AG04450 (cell line): ENCODE measurements at regions not wholly inside any gene's neighbourhood (a gene's known extent, or its start where the extent isn't known, plus 50 kb on each side); places are given as distances from the start of the nearest gene placed in this dataset.

Experiments
- CTCF ChIA-PET: fragments of 300-600, 350-600 bp; formaldehyde crosslinking; extraction: SDS; loops from one replicate; lab custom pipeline; 2022; ENCODE audit warnings: antibody characterized with exemption, inconsistent platforms; lab: Charles Lee
- POLR2A ChIA-PET: fragments of 350-600 bp; formaldehyde crosslinking; extraction: SDS; loops from one replicate; lab custom pipeline; 2021; ENCODE audit warnings: antibody characterized with exemption, inconsistent platforms; lab: Yijun Ruan, JAX
- DNase-seq: peaks from one replicate; pipeline ENCODE4 v3.0.0-alpha.2; 2011; ENCODE audit warnings: low read depth, low spot score
- H3K27ac ChIP-seq: one replicate; pipeline ENCODE4 v1.5.1; 2012; ENCODE audit warnings: low read depth, low read length, control low read depth
- H3K27me3 ChIP-seq: one replicate; pipeline ENCODE4 v1.6.0; 2012; ENCODE audit warnings: low read length; ENCODE audit not compliant: control insufficient read depth, insufficient read depth
- H3K4me3 ChIP-seq: 2 replicates; pipeline ENCODE4 v1.5.1; 2011; ENCODE audit warnings: mild to moderate bottlenecking, low read depth, low read length, control low read depth
- H3K9me3 ChIP-seq: 2 replicates; pipeline ENCODE4 v1.5.1; 2012; ENCODE audit warnings: low read length; ENCODE audit not compliant: control insufficient read depth, insufficient read depth
- TF ChIP-seq, protein P1 (sequence below): IDR thresholded peaks from 2 replicates; pipeline ENCODE4 v1.5.1; 2011; ENCODE audit warnings: low read depth, low read length, control low read depth, inconsistent platforms

DNA sequence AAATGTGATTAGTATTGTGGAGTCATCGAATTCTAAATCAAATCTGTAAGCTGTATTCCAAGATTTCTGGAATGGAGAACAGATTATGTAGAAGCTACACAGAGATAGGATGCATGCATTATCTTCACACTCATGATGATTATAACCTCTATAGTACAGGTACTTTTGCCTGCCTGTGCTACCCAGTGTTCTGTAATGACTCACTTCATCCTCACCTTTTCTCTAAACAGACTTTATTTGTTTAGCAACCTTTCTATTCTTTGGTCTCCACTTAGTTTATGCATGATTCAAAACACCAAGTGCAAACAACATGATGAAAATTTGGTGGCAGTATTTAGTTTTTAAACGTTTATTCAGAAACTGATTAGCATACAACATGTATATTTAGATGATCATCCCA is 68.4 kb upstream of the PRPS1L1 start:
- H3K9me3 ChIP-seq = no peaks in the 10 kb centered on the region
- no peak overlapping the region for H3K27ac ChIP-seq
- DNase-seq = no peak
- CTCF ChIA-PET = no interaction called here
- TF ChIP-seq, protein P1, sequence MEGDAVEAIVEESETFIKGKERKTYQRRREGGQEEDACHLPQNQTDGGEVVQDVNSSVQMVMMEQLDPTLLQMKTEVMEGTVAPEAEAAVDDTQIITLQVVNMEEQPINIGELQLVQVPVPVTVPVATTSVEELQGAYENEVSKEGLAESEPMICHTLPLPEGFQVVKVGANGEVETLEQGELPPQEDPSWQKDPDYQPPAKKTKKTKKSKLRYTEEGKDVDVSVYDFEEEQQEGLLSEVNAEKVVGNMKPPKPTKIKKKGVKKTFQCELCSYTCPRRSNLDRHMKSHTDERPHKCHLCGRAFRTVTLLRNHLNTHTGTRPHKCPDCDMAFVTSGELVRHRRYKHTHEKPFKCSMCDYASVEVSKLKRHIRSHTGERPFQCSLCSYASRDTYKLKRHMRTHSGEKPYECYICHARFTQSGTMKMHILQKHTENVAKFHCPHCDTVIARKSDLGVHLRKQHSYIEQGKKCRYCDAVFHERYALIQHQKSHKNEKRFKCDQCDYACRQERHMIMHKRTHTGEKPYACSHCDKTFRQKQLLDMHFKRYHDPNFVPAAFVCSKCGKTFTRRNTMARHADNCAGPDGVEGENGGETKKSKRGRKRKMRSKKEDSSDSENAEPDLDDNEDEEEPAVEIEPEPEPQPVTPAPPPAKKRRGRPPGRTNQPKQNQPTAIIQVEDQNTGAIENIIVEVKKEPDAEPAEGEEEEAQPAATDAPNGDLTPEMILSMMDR = no peak
- POLR2A ChIA-PET = no interaction called here
- no peak overlapping the region for H3K4me3 ChIP-seq
- H3K27me3 ChIP-seq = no peaks in the 10 kb centered on the region

DNA sequence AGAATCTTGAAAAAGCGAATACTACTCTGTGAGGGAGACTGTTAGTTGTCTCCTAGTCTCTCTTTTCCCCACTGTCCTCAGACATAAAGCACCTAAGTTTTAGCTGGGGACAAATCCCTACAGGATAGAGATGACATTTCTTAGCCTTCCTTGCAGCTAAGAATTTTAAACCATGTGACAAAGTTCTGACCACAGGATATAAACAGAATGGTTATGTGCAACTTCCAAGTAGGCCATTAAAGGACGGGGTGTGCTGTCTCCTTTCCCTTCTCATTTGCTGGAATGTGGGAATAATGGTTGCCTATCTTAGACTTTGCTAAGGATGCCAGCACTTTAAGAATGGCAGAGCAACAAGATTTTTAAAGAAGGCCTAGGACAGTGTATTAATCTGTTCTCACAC is 74.9 kb upstream of the PRPS1L1 start:
- Histone ChIP-seq H3K9me3 (no peaks in the 10 kb centered on the region), H3K4me3 (no peak overlapping the region), H3K27me3 (no peaks in the 10 kb centered on the region), H3K27ac (no peak overlapping the region)
- TF ChIP-seq, protein P1 = no peak
- POLR2A ChIA-PET = no interaction called here
- no peak for DNase-seq
- CTCF ChIA-PET = no interaction called here

DNA sequence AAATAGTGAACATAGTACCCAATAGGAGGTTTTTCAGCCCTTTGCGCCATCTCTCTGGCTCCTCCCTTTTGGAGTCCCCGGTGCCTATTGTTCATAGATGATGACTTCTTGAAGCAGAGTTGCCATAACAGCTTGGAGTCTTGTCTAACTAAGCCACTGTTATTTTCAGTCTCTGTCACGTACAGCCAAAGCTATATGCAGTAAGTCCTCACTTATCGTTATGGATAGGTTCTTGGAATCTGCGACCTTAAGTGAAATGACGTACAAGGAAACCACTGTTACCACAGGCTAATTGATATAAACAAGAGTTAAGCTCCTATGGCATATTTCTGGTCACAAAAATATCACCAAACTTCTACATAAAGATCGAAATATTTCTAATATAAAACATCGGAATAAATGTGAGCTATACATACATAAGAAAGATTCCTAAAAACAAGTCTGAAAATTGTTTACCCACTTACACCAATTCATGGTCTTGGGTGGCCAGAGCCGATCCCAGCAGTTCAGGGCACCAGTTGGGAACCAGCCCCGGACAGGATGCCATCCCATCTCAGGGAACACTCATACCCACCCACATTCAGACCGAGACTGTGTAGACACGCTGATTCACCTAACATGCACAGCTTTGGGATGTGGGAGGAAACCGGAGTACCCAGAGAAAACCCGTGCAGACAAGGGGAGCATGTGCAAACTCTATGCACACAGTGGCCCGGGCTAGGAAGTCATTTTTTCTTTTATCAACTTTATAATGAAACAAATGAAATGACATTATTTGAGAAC is 76.0 kb upstream of the PRPS1L1 start:
- POLR2A ChIA-PET = no interaction called here
- DNase-seq = no peak
- no peaks in the 10 kb centered on the region for H3K9me3 ChIP-seq
- no peak overlapping the region for H3K4me3 ChIP-seq
- CTCF ChIA-PET = no interaction called here
- no peaks in the 10 kb centered on the region for H3K27me3 ChIP-seq
- TF ChIP-seq, protein P1 = no peak
- H3K27ac ChIP-seq = no peak overlapping the region

DNA sequence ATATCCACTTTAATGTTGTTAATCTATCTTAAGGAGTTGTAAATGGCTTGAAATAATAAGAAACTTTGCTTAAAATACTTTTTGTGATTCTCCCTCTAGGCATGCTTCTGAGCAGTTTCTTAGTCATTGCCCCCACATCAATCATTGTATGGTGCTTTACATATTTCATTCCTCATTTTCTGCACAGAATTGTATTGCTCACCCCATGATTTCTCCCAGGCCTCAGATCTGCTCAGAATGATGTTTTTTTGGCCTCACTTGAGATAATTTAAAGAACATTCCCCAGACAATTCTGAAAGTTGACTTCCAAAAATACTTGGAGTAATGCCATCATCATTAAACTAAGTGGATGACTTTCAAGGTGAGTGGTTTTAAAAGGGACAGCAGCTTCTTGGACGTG is 82.1 kb upstream of the PRPS1L1 start:
- DNase-seq = no peak
- POLR2A ChIA-PET = no interaction called here
- H3K27ac ChIP-seq = no peak overlapping the region

DNA sequence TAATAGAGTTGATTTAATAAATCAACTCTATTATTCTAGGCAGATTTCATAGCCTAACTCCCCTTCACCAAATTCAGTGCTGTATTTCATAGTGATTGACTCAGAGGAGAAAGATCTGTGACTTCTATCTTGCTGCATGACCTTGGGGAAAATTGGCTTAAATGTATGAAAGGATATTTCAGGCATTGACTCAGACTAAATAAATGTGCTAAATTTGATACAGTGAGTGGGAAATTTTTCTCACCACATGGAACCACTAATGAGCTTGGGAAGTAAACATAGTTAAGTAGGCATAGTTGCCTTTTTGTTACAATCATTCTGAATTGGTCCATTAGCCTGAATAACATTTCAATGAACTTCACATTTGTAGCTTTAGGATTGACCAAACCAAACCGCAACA is 89.0 kb upstream of the PRPS1L1 start:
- CTCF ChIA-PET = no interaction called here
- H3K9me3 ChIP-seq = no peaks in the 10 kb centered on the region
- H3K4me3 ChIP-seq = no peak overlapping the region
- TF ChIP-seq, protein P1 = no peak
- POLR2A ChIA-PET = no interaction called here
- no peaks in the 10 kb centered on the region for H3K27me3 ChIP-seq
- DNase-seq = no peak
- H3K27ac ChIP-seq = no peak overlapping the region

More for the DNA sequence above, 82.1 kb upstream of the PRPS1L1 start:
- CTCF ChIA-PET = no interaction called here
- no peaks in the 10 kb centered on the region for H3K27me3 ChIP-seq
- TF ChIP-seq, protein P1 = no peak
- no peak overlapping the region for H3K4me3 ChIP-seq
- no peaks in the 10 kb centered on the region for H3K9me3 ChIP-seq
